AG04450 (cell line): ENCODE measurements at regions not wholly inside any gene's neighbourhood (a gene's known extent, or its start where the extent isn't known, plus 50 kb on each side); places are given as distances from the start of the nearest gene placed in this dataset.

Experiments used
- CTCF ChIA-PET: fragments of 300-600, 350-600 bp; formaldehyde crosslinking; extraction: SDS; loops from one replicate; lab custom pipeline; 2022; ENCODE audit warnings: antibody characterized with exemption, inconsistent platforms; lab: Charles Lee
- POLR2A ChIA-PET: fragments of 350-600 bp; formaldehyde crosslinking; extraction: SDS; loops from one replicate; lab custom pipeline; 2021; ENCODE audit warnings: antibody characterized with exemption, inconsistent platforms; lab: Yijun Ruan, JAX
- DNase-seq: peaks from one replicate; pipeline ENCODE4 v3.0.0-alpha.2; 2011; ENCODE audit warnings: low read depth, low spot score
- H3K27ac ChIP-seq: one replicate; pipeline ENCODE4 v1.5.1; 2012; ENCODE audit warnings: low read depth, low read length, control low read depth
- H3K27me3 ChIP-seq: one replicate; pipeline ENCODE4 v1.6.0; 2012; ENCODE audit warnings: low read length; ENCODE audit not compliant: control insufficient read depth, insufficient read depth
- H3K4me3 ChIP-seq: 2 replicates; pipeline ENCODE4 v1.5.1; 2011; ENCODE audit warnings: mild to moderate bottlenecking, low read depth, low read length, control low read depth
- H3K9me3 ChIP-seq: 2 replicates; pipeline ENCODE4 v1.5.1; 2012; ENCODE audit warnings: low read length; ENCODE audit not compliant: control insufficient read depth, insufficient read depth
- CTCF ChIP-seq: IDR thresholded peaks from 2 replicates; pipeline ENCODE4 v1.5.1; 2011; ENCODE audit warnings: low read depth, low read length, control low read depth, inconsistent platforms

- ChIA-PET POLR2A (no interaction called here), CTCF (no interaction called here)
- Histone ChIP-seq H3K27me3 (no peaks in the 10 kb centered on the region), H3K27ac (no peak overlapping the region), H3K4me3 (no peak overlapping the region), H3K9me3 (no peaks in the 10 kb centered on the region; the same call in none of the 2 replicates)
- TF ChIP-seq CTCF = no peak
- no peak for DNase-seq
These were observed 67.5 kb upstream of the TLR4 start for GRCh38 chr9:117636681-117637080.

GRCh38 chr9:117625154-117625553 is 79.0 kb upstream of the TLR4 start:
- peaks cover 6% of the 10 kb centered on the region; the same call in 1 of the 2 replicates for H3K9me3 ChIP-seq
- H3K27me3 ChIP-seq = no peaks in the 10 kb centered on the region
- H3K4me3 ChIP-seq = no peak overlapping the region
- no peak overlapping the region for H3K27ac ChIP-seq
- ChIA-PET CTCF (no interaction called here), POLR2A (no interaction called here)
- no peak for DNase-seq
- no peak for TF ChIP-seq CTCF

- Histone ChIP-seq H3K27ac (no peak overlapping the region), H3K4me3 (no peak overlapping the region), H3K9me3 (peaks cover 6% of the 10 kb centered on the region; the same call in 1 of the 2 replicates), H3K27me3 (no peaks in the 10 kb centered on the region)
- ChIA-PET CTCF (no interaction called here), POLR2A (no interaction called here)
- no peak for TF ChIP-seq CTCF
- no peak for DNase-seq
These were observed 80.1 kb upstream of the TLR4 start for GRCh38 chr9:117624106-117624505.

GRCh38 chr9:117622347-117622746 is 81.9 kb upstream of the TLR4 start:
- no peak for DNase-seq
- ChIA-PET POLR2A (no interaction called here), CTCF (no interaction called here)
- no peak overlapping the region for H3K27ac ChIP-seq
- H3K9me3 ChIP-seq = peaks cover 6% of the 10 kb centered on the region; the same call in 1 of the 2 replicates
- H3K27me3 ChIP-seq = no peaks in the 10 kb centered on the region
- H3K4me3 ChIP-seq = no peak overlapping the region
- TF ChIP-seq CTCF = no peak

- no peak for TF ChIP-seq CTCF
- H3K9me3 ChIP-seq = peaks cover 4% of the 10 kb centered on the region; the same call in 1 of the 2 replicates
- POLR2A ChIA-PET = no interaction called here
- H3K27me3 ChIP-seq = no peaks in the 10 kb centered on the region
- no peak overlapping the region for H3K27ac ChIP-seq
- no peak overlapping the region for H3K4me3 ChIP-seq
- no peak for DNase-seq
- CTCF ChIA-PET = no interaction called here
These were observed 87.8 kb upstream of the TLR4 start for GRCh38 chr9:117616431-117616831.
